DOHH2 (cell line): ENCODE measurements at regions not wholly inside any gene's neighbourhood (a gene's known extent, or its start where the extent isn't known, plus 50 kb on each side); places are given as distances from the start of the nearest gene placed in this dataset.

Experiments
- EZH2phosphoT487 ChIP-seq: fragments of 200-600 bp; sonication (generic); IDR thresholded peaks from 2 replicates; pipeline ENCODE4 v1.6.1; 2017; ENCODE audit warnings: borderline replicate concordance, mild to moderate bottlenecking, antibody characterized with exemption, low read length, moderate library complexity, mixed read lengths
- TF ChIP-seq, protein P1 (sequence below): fragments of 200-600 bp; sonication (generic); IDR thresholded peaks from one replicate; pipeline ENCODE4 v1.5.1; 2014; ENCODE audit warnings: antibody characterized with exemption, mild to moderate bottlenecking, low read depth, low read length; ENCODE audit not compliant: poor library complexity, severe bottlenecking

DNA sequence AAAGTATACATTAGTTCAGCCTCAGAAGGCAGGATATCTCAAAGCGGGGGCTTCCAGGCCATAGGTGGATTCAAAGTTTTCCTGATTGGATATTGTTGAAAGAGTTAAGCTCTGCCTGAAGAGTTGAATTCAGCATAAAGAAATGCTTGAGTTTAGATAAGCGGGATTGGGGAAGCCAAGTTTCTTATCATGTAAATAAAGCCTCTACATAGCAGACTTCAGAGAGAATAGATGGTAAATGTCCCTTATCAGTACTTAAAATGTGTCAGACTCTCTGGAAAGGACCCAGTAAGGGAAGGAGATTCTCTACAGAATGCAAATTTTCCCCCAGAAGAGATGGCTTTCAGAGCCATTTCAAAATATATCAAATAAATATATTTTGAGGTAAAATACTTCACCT lies 423.5 kb downstream of the SHISA9 start:
- TF ChIP-seq, protein P1, sequence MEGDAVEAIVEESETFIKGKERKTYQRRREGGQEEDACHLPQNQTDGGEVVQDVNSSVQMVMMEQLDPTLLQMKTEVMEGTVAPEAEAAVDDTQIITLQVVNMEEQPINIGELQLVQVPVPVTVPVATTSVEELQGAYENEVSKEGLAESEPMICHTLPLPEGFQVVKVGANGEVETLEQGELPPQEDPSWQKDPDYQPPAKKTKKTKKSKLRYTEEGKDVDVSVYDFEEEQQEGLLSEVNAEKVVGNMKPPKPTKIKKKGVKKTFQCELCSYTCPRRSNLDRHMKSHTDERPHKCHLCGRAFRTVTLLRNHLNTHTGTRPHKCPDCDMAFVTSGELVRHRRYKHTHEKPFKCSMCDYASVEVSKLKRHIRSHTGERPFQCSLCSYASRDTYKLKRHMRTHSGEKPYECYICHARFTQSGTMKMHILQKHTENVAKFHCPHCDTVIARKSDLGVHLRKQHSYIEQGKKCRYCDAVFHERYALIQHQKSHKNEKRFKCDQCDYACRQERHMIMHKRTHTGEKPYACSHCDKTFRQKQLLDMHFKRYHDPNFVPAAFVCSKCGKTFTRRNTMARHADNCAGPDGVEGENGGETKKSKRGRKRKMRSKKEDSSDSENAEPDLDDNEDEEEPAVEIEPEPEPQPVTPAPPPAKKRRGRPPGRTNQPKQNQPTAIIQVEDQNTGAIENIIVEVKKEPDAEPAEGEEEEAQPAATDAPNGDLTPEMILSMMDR = no peak
- TF ChIP-seq EZH2phosphoT487 = no peak
